ENCODE measurements at regions not wholly inside any gene's neighbourhood (a gene's known extent, or its start where the extent isn't known, plus 50 kb on each side); places are given as distances from the start of the nearest gene placed in this dataset.
"Not testable (repeated sequence)": the region's sequence is repeated elsewhere in the genome, so short reads cannot be mapped to it uniquely, and the experiment has no call there.

- Mint-ChIP-seq H3K4me1 (ENCODE audit: low read depth) (no peaks in the 10 kb centered on the region), H3K27me3 (peaks cover 17% of the 10 kb centered on the region), H3K36me3 (ENCODE audit: insufficient read depth) (no peaks in the 10 kb centered on the region), H3K4me3 (ENCODE audit: low read depth) (no peak overlapping the region), H3K9me3 (ENCODE audit: low read depth) (no peaks in the 10 kb centered on the region), H3K27ac (no peak overlapping the region)
- no peak for DNase-seq (ENCODE audit: low spot score, unreplicated experiment)
- TF ChIP-seq CTCF (IDR thresholded peaks at IDR 0.05; ENCODE audit: unreplicated experiment): no peak
Observed at GRCh38 chr12:131537267-131537958, 173.5 kb upstream of the SFSWAP start.

GRCh38 chr12:131539381-131539780 is 171.5 kb upstream of the SFSWAP start:
- H3K4me3 Mint-ChIP-seq (ENCODE audit: low read depth): no peak overlapping the region
- H3K36me3 Mint-ChIP-seq (ENCODE audit: insufficient read depth): no peaks in the 10 kb centered on the region
- H3K27me3 Mint-ChIP-seq: peaks cover 8% of the 10 kb centered on the region
- H3K4me1 Mint-ChIP-seq (ENCODE audit: low read depth): no peaks in the 10 kb centered on the region
- no peak for DNase-seq (ENCODE audit: low spot score, unreplicated experiment)
- no peaks in the 10 kb centered on the region for H3K9me3 Mint-ChIP-seq (ENCODE audit: low read depth)
- H3K27ac Mint-ChIP-seq: no peak overlapping the region
- no peak for TF ChIP-seq CTCF (IDR thresholded peaks at IDR 0.05; ENCODE audit: unreplicated experiment)

DNA sequence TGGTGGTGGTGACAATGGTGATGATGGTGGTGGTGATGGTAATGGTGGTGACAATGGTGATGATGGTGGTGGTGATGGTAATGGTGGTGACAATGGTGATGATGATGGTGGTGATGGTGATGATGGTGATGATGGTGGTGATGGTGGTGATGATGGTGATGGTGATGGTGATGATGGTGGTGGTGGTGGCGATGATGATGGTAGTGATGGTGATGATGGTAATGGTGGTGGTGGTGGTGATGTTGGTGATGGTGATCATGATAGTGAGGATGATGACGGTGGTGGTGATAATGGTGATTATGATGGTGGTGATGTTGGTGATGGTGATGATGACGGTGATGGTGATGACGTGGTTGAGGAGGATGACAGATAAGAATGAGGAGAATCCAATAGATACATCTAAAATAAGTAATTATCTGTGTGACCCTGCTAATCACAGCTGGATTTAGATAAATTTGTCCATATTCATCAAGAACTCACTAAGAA is 170.7 kb upstream of the SFSWAP start:
- H3K4me1 Mint-ChIP-seq (ENCODE audit: low read depth): no peaks in the 10 kb centered on the region
- DNase-seq (ENCODE audit: low spot score, unreplicated experiment): no peak

GRCh38 chr12:131541512-131541911 is 169.4 kb upstream of the SFSWAP start:
- H3K4me3 Mint-ChIP-seq (ENCODE audit: low read depth); H3K27ac Mint-ChIP-seq; DNase-seq (ENCODE audit: low spot score, unreplicated experiment); H3K36me3 Mint-ChIP-seq (ENCODE audit: insufficient read depth); H3K9me3 Mint-ChIP-seq (ENCODE audit: low read depth); H3K4me1 Mint-ChIP-seq (ENCODE audit: low read depth): not testable (repeated sequence)
- peaks cover 13% of the 10 kb centered on the region for H3K27me3 Mint-ChIP-seq

More for the DNA sequence above, 170.7 kb upstream of the SFSWAP start:
- H3K27ac Mint-ChIP-seq: no peak overlapping the region
- no peak overlapping the region for H3K4me3 Mint-ChIP-seq (ENCODE audit: low read depth)
- H3K9me3 Mint-ChIP-seq (ENCODE audit: low read depth): no peaks in the 10 kb centered on the region
- no peak for TF ChIP-seq CTCF (IDR thresholded peaks at IDR 0.05; ENCODE audit: unreplicated experiment)
- H3K36me3 Mint-ChIP-seq (ENCODE audit: insufficient read depth): no peaks in the 10 kb centered on the region
- H3K27me3 Mint-ChIP-seq: peaks cover 4% of the 10 kb centered on the region

DNA sequence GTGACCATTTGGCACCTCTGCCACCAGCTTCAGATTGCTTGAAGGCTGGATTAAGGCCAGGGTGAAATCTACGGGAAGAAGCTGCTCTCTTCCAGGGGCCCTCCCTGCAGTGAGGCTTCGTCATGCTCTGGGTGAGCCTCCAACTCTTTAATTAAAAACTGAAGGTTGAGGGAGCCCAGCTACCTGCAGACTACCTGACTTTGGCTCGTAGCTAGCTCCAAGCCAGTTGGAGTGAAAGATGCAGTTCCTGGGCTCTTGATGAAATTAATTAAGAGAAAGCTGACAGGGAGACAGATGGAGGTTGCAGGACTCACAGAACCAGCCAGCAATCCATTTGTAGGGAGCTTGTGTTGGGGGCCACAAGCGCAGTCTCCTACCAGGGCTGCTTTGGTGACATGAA is 168.5 kb upstream of the SFSWAP start:
- Mint-ChIP-seq H3K4me3 (ENCODE audit: low read depth) (no peak overlapping the region), H3K9me3 (ENCODE audit: low read depth) (no peaks in the 10 kb centered on the region), H3K27ac (no peak overlapping the region)

More for the DNA sequence above, 168.5 kb upstream of the SFSWAP start:
- no peaks in the 10 kb centered on the region for H3K4me1 Mint-ChIP-seq (ENCODE audit: low read depth)
- no peak for TF ChIP-seq CTCF (IDR thresholded peaks at IDR 0.05; ENCODE audit: unreplicated experiment)
- DNase-seq (ENCODE audit: low spot score, unreplicated experiment): no peak
- no peaks in the 10 kb centered on the region for H3K36me3 Mint-ChIP-seq (ENCODE audit: insufficient read depth)
- H3K27me3 Mint-ChIP-seq: peaks cover 16% of the 10 kb centered on the region
